ENCODE measurements at regions not wholly inside any gene's neighbourhood (a gene's known extent, or its start where the extent isn't known, plus 50 kb on each side); places are given as distances from the start of the nearest gene placed in this dataset.

GRCh38 chr13:103788061-103788652 is 721.9 kb upstream of the SLC10A2 start:
- TF ChIP-seq, protein P1, sequence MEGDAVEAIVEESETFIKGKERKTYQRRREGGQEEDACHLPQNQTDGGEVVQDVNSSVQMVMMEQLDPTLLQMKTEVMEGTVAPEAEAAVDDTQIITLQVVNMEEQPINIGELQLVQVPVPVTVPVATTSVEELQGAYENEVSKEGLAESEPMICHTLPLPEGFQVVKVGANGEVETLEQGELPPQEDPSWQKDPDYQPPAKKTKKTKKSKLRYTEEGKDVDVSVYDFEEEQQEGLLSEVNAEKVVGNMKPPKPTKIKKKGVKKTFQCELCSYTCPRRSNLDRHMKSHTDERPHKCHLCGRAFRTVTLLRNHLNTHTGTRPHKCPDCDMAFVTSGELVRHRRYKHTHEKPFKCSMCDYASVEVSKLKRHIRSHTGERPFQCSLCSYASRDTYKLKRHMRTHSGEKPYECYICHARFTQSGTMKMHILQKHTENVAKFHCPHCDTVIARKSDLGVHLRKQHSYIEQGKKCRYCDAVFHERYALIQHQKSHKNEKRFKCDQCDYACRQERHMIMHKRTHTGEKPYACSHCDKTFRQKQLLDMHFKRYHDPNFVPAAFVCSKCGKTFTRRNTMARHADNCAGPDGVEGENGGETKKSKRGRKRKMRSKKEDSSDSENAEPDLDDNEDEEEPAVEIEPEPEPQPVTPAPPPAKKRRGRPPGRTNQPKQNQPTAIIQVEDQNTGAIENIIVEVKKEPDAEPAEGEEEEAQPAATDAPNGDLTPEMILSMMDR (IDR thresholded peaks at IDR 0.05; ENCODE audit: partially characterized antibody, unreplicated experiment), result peak; percentile 43
- Mint-ChIP-seq H3K36me3 (ENCODE audit: unreplicated experiment) (no peaks in the 10 kb centered on the region), H3K27ac (ENCODE audit: unreplicated experiment) (no peak overlapping the region), H3K4me1 (ENCODE audit: low read depth, unreplicated experiment) (no peaks in the 10 kb centered on the region), H3K27me3 (ENCODE audit: unreplicated experiment) (no peaks in the 10 kb centered on the region), H3K4me3 (ENCODE audit: unreplicated experiment) (no peak overlapping the region), H3K9me3 (ENCODE audit: unreplicated experiment) (no peaks in the 10 kb centered on the region)
- peak; percentile 22 for DNase-seq

- H3K9me3 Mint-ChIP-seq (ENCODE audit: unreplicated experiment), result peaks cover 3% of the 10 kb centered on the region
- no peaks in the 10 kb centered on the region for H3K27me3 Mint-ChIP-seq (ENCODE audit: unreplicated experiment)
- no peak overlapping the region for H3K4me3 Mint-ChIP-seq (ENCODE audit: unreplicated experiment)
- TF ChIP-seq, protein P1 (IDR thresholded peaks at IDR 0.05; ENCODE audit: partially characterized antibody, unreplicated experiment), result peak; percentile 46
- peaks cover 18% of the 10 kb centered on the region for H3K36me3 Mint-ChIP-seq (ENCODE audit: unreplicated experiment)
- DNase-seq, result no peak
- H3K27ac Mint-ChIP-seq (ENCODE audit: unreplicated experiment), result no peak overlapping the region
- H3K4me1 Mint-ChIP-seq (ENCODE audit: low read depth, unreplicated experiment), result no peaks in the 10 kb centered on the region
These were observed 706.4 kb upstream of the SLC10A2 start for GRCh38 chr13:103772576-103772975.

GRCh38 chr13:103762523-103762922 is 696.3 kb upstream of the SLC10A2 start:
- no peak overlapping the region for H3K4me3 Mint-ChIP-seq (ENCODE audit: unreplicated experiment)
- DNase-seq, result no peak
- TF ChIP-seq, protein P1 (IDR thresholded peaks at IDR 0.05; ENCODE audit: partially characterized antibody, unreplicated experiment), result peak; percentile 35
- no peaks in the 10 kb centered on the region for H3K27me3 Mint-ChIP-seq (ENCODE audit: unreplicated experiment)
- H3K27ac Mint-ChIP-seq (ENCODE audit: unreplicated experiment), result no peak overlapping the region
- H3K4me1 Mint-ChIP-seq (ENCODE audit: low read depth, unreplicated experiment), result no peaks in the 10 kb centered on the region
- no peaks in the 10 kb centered on the region for H3K9me3 Mint-ChIP-seq (ENCODE audit: unreplicated experiment)
- peaks cover 3% of the 10 kb centered on the region for H3K36me3 Mint-ChIP-seq (ENCODE audit: unreplicated experiment)

DNA sequence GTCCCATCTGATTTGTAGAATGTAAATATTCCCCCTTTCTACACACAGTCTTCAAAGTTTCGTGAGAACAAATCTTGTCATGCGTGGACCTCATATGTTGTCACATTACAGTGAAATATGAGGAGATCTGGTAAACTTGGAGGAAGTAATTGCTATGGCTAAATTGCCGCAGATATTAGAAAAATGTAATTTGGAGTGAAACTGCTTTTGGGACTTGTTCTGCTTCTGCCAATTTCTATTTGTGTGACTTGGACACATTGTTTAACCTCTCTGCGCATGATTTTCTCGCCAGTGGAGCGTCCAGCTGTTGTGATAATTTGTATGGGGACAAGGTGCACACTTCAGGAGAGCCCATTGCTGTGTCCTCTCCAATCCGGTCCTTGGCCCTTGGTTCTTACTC is 693.1 kb upstream of the SLC10A2 start:
- TF ChIP-seq, protein P1 (IDR thresholded peaks at IDR 0.05; ENCODE audit: partially characterized antibody, unreplicated experiment), result no peak

DNA sequence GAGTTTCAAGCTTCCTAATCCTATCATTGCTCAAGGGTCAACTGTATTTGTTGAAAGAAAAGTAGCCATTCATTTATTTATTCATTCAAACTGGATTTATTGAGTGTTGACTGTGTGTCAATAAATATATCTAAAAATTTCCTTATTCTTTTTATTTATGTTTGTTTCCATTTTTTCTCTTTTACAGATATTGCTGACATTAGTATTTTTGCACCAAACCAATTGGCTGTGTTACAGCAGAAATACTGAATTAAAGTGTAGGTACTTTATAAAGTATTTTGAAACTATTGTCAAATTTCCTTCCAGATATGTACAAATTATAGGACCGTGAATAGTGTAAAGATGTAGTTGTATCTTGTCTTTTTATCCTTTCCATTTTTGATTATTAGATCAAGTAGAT is 692.0 kb upstream of the SLC10A2 start:
- no peak overlapping the region for H3K27ac Mint-ChIP-seq (ENCODE audit: unreplicated experiment)
- TF ChIP-seq, protein P1 (IDR thresholded peaks at IDR 0.05; ENCODE audit: partially characterized antibody, unreplicated experiment), result no peak

More for the DNA sequence above, 693.1 kb upstream of the SLC10A2 start:
- Mint-ChIP-seq H3K9me3 (ENCODE audit: unreplicated experiment) (no peaks in the 10 kb centered on the region), H3K36me3 (ENCODE audit: unreplicated experiment) (no peaks in the 10 kb centered on the region), H3K4me3 (ENCODE audit: unreplicated experiment) (no peak overlapping the region), H3K4me1 (ENCODE audit: low read depth, unreplicated experiment) (peaks cover 3% of the 10 kb centered on the region), H3K27ac (ENCODE audit: unreplicated experiment) (no peak overlapping the region), H3K27me3 (ENCODE audit: unreplicated experiment) (no peaks in the 10 kb centered on the region)
- DNase-seq, result no peak

More for the DNA sequence above, 692.0 kb upstream of the SLC10A2 start:
- no peak overlapping the region for H3K4me3 Mint-ChIP-seq (ENCODE audit: unreplicated experiment)
- peaks cover 4% of the 10 kb centered on the region for H3K4me1 Mint-ChIP-seq (ENCODE audit: low read depth, unreplicated experiment)
- no peaks in the 10 kb centered on the region for H3K9me3 Mint-ChIP-seq (ENCODE audit: unreplicated experiment)
- no peak for DNase-seq
- no peaks in the 10 kb centered on the region for H3K36me3 Mint-ChIP-seq (ENCODE audit: unreplicated experiment)
- no peaks in the 10 kb centered on the region for H3K27me3 Mint-ChIP-seq (ENCODE audit: unreplicated experiment)
